HG03521 (cell line): ENCODE measurements at regions not wholly inside any gene's neighbourhood (a gene's known extent, or its start where the extent isn't known, plus 50 kb on each side); places are given as distances from the start of the nearest gene placed in this dataset.
"Not testable (repeated sequence)": the region's sequence is repeated elsewhere in the genome, so short reads cannot be mapped to it uniquely, and the experiment has no call there.

Source experiments
- ATAC-seq: cut with Tn5 transposase; IDR thresholded peaks from one replicate; pipeline ENCODE4 v1.9.1; 2021; ENCODE audit warnings: mild to moderate bottlenecking, moderate library complexity; ENCODE audit not compliant: unreplicated experiment

DNA sequence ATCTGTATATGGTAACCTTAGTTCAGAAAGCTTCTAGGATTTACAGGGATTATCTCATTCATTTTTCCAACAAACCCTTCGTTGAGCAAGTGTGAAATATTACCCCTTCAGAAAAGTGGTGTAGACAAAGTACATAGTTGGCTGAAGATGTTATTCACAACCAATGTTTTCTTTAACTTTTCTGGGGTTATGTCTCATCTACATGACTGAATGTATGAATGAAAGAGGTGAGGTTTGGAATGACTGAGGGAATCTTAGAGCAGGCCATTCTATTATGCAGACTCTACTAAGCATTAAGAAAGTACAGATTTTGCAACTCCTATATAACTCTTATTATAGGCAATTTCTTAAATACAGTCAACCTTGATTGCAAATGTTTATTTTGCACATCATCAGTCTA lies 167.2 kb downstream of the NDFIP2 start:
- no peak for ATAC-seq

DNA sequence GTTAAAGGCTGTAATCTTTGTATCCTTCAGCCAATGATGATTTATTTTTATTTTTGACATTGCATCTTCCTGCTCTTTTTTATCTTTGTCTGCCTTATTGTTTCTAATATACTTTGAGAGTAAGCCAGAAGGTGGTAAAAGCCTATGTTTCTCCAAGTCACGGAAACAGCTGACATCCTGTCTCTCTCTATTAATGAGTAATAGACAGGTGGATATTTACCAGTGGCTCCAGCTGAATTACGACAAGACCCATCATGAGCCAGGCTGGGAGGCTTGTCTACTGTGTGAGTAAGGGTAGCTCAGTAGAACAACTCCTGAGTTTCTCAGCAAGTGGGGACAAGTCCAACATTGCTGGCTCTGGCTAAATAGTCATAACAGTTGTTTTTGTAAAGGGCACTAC lies 166.6 kb downstream of the NDFIP2 start:
- ATAC-seq = peak; percentile 48

- ATAC-seq = no peak
Observed at GRCh38 chr13:79646880-79647279, 165.9 kb downstream of the NDFIP2 start.

DNA sequence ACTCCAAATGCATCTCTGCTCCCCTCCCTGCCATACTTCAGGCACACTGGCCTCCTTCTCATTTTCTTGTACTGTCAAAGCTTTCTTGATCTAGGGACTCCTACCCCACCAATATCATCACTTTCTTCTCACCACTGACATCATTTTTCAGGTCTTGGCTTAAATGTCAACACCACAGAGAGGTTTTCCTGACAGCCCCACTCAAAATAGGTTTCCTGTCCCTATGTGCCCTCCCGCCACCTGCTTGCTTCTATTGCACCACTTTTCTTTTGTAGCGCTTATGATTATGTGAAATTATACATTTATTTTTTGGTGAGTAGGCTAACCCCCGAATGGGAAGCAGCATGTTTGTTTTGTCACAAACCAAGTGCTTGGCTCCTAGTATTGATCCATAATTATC lies 164.6 kb downstream of the NDFIP2 start:
- no peak for ATAC-seq

DNA sequence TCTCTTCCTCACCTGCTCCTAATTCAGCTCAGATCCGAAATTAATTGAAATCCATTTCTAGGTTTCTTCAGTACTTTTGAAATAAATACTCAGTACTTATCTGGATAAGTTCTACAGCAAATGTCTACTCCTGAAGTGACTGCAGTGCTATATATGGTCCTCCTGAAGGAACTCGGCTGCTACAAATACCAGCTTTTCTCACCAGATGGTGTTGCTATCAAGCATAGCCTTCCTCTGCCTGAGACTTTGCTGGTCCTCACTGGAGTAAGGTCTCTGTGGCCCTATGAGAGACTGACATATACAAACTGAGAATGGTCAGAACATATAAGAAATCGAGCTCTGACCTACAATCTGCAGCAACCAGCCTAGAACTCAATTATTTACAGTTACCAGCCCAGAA lies 161.6 kb downstream of the NDFIP2 start:
- ATAC-seq = no peak

DNA sequence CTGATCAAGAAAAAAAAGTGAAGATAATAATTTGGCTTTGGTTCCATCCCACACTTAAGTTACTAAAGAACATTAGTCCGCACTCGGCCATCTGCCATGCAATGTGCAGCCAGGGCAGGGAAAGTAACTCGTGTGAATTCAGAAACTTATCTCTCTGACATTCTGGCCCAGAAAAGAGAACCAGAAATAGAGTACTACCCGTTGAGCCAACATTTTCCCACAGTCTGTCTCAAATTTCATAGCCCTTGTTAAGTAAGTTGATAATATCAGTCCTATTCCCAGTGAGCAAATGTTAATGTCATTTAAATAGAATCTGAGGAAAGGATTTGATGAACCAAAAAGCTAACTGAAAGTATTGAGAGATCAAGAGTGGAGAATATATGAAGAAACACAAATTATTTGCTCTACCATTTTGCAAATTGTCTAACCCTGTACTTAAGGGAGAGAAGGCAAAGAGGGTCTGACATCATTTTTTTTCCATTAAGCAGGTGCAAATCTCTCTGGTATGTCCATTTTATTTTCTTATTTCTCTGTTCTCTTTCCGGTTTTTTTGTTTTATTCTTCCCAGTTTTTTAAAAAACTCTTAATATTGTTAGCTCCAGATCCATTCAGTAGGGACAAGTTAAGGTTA lies 156.3 kb downstream of the NDFIP2 start:
- no peak for ATAC-seq

GRCh38 chr13:79631051-79631659 lies 150.2 kb downstream of the NDFIP2 start:
- ATAC-seq = no peak

- ATAC-seq = no peak
Observed at GRCh38 chr13:79628463-79628862, 147.5 kb downstream of the NDFIP2 start.

GRCh38 chr13:79626924-79627323 lies 146.0 kb downstream of the NDFIP2 start:
- ATAC-seq = no peak

DNA sequence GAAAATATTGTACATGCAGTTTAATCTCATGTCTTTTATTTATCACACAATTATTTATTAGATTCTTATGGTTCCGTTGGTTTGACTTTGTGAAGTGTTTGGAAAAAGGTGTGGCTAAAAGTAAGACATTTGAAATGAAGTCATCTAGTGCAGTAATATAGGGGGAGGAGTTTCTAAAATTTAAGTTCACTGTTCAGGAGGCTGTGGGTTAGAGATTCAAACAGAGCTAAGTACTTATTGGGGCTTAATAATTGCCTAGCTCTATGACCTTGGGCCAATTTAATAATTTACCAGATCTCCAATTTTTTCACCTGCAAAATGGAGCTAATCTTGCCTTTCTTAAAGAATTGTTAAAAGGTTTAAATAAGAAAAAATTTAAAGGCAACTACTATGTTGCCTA lies 144.6 kb downstream of the NDFIP2 start:
- no peak for ATAC-seq

- ATAC-seq = no peak
Observed at GRCh38 chr13:79621902-79622301, 140.9 kb downstream of the NDFIP2 start.

DNA sequence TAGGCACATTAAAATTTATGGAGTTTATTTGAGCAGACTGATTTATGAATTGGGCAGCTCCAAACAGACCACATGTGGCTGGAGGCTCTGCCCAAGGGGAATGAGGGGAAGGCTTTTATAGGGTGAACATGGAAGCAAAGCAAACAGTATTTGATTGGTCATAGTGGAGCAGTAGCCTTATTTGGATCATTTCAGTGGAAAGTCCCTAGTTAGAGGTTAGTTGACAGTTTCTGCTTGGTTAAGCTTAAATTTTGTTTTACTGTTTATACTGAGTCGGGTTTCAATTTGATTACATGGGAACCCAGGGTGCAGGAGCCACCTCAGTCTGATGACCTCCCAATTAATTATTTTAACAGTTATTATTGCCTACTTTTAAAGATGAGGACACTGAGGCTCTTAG lies 140.5 kb downstream of the NDFIP2 start:
- no peak for ATAC-seq

- ATAC-seq = no peak
Observed at GRCh38 chr13:79614250-79614918, 133.4 kb downstream of the NDFIP2 start.

- no peak for ATAC-seq
Observed at GRCh38 chr13:79612604-79613003, 131.6 kb downstream of the NDFIP2 start.

GRCh38 chr13:79607895-79608294 lies 126.9 kb downstream of the NDFIP2 start:
- not testable (repeated sequence) for ATAC-seq
